Superior temporal gyrus (tissue), 1 donor: ENCODE measurements at regions not wholly inside any gene's neighbourhood (a gene's known extent, or its start where the extent isn't known, plus 50 kb on each side); places are given as distances from the start of the nearest gene placed in this dataset.

Experiments used
- DNase-seq: peaks from one replicate; pipeline ENCODE4 v3.0.0-alpha.2; 2016; ENCODE audit errors: extremely low spot score

DNA sequence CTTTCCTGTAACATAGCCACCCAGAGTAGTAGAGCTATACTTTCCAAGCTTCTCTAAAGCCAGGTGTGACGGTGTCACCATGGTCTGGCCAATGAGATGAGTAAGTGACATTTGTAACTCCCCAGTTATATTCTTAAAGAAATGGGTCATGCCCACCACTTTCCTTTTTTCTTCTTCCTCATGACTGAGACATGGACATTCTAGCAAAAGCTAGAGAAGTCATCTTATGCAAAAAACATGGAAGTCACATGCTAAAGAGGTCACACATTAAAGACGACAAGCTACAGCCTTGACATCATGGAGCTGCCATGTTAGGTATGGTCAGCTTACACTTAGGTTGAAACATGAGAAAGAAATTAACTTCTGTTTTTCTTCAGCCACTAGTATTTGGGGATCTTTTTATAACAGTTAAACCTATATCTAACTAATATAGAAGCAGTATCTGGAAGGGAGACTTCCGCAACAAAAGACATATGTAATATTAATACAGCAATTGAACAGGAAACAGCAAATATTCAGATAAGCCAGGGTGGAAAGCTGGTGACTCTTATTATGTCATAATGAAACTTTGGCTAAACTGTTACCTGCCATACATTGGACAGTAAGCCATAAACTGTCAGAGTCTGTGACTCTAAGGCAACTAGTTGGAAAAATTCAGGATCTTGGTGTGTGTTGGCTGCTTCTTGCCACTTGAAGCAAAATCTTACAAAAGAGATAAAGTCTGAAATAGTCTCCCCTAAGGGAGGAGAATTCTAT, 54.7 kb upstream of the SNX2 start:
- no peak for DNase-seq

DNA sequence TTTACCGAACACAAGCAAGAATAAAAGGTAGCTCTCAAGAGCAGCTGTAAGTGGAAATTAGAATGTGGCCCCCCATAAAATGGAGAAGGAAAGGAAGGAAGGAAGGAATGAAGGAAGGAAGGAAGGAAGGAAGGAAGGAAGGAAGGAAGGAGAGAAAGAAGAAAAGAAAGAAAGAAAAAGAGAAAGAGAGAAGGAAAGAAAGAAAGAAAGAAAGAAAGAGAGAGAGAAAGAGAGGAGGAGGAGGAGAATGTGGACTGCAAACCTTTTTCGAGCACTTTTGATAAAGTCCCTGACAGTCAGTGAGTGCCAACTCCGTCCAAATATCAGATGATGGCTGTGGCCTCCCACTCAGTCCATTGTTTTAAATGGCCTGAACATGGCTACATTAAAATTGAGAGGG, 53.8 kb upstream of the SNX2 start:
- DNase-seq, result no peak

DNA sequence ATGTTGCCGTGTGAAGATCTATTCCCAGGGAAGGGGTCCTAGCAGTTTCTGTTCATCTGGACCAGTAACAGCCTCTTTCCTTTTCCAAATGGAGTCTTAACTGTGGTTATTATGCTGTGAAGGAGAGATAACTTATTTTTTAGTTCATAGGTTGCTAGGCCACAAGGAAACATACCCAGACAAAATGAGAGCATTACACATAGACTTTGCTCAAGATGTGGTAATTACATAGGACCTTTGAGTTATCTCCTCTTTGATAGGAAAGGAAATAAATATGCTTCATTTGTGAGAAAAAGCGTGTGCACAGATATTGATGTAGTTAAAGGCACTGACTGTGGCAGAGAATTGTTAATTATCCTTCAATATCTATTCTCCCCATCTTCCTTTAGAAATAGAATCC, 52.5 kb upstream of the SNX2 start:
- no peak for DNase-seq

DNA sequence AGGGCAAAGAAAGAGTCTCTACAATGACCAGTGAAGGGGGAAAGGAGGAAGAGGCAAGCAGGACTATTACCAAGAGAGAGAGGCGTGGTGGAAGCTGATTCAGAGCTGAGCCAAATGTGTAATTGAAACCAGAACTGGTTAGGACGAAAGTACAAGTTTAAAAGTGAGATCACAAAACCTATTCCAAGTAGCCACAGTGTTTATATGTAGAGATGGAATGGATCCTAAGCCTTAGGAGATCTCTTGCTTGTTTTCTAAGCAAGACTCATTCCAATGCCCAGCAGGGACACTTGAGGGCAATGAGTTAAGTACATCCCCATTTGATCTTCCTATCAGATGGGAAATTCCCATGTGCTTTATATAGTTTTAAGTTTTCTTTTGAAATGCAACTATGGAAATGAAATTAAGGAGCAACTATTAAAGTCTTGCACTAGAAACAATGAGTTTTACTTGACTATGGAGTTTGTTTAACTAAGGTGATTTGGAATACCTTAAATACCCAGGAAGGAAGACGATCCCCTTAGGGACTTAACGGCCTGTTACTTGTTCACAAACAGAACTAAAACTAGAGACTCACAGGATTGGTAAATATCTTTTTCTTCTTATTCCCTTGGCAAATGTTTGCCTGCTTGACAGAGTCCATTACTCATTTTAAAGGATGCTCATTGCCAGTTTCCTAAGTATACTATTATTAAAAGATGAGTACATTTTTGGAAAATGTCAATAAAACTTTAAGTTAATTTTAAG, 51.1 kb upstream of the SNX2 start:
- no peak for DNase-seq
